Epithelial cell of proximal tubule (primary cell): ENCODE measurements at regions not wholly inside any gene's neighbourhood (a gene's known extent, or its start where the extent isn't known, plus 50 kb on each side); places are given as distances from the start of the nearest gene placed in this dataset.
"Not testable (repeated sequence)": the region's sequence is repeated elsewhere in the genome, so short reads cannot be mapped to it uniquely, and the experiment has no call there.

ENCODE experiments used
- DNase-seq: peaks from one replicate; pipeline ENCODE4 v3.0.0-alpha.2; 2011; ENCODE audit warnings: low read depth
- H3K4me3 ChIP-seq: 2 replicates; pipeline ENCODE4 v1.5.1; 2011; ENCODE audit warnings: low read depth, mild to moderate bottlenecking, low read length
- CTCF ChIP-seq: conservative IDR thresholded peaks from 2 replicates; pipeline ENCODE4 v1.5.1; 2012; ENCODE audit warnings: low read depth, mild to moderate bottlenecking, low read length

- no peak overlapping the region for H3K4me3 ChIP-seq
- no peak for TF ChIP-seq CTCF
- no peak for DNase-seq
Observed at GRCh38 chr19:31055454-31055853, 293.8 kb downstream of the TSHZ3 start.

DNA sequence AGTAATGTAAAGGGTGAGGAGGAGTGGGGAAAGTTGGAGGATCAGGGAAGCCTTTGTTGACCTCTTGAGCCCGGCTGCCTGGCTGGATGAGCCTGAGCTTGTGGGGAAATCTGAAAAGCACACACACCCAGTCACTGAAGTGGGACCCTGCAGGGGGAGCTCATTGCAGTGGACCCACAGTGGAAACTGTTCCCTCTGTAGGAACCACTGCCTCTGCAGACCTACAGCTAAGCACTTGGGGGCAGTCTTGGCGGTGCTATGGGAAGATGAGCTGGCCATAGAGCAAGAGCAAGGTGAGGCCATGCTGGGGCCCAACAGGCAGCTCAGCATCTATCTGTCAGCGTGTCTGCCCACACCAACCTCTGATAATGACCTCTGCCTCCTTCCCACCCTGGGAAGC lies 294.8 kb downstream of the TSHZ3 start:
- no peak for DNase-seq
- TF ChIP-seq CTCF = peak; percentile 81
- no peak overlapping the region for H3K4me3 ChIP-seq

DNA sequence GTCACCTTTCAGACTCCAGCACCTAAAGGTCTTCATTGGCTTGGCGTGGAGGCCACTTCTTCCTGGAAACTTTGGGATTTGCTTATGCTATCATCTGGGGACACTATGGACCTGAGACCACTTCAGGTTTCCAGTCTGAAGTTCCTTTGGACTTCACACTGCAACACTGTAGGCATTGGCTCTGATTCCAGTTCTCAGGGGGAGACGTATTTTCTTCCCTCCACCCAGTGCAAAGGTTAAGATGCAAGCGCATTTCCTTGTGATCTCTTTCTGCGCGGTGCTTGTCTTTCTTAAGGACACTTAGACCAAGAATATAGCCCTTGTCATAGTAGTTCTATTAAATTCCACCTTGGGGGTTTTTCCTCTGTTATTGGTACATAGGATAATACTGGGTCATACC lies 299.8 kb downstream of the TSHZ3 start:
- no peak for TF ChIP-seq CTCF
- no peak for DNase-seq
- H3K4me3 ChIP-seq = no peak overlapping the region

DNA sequence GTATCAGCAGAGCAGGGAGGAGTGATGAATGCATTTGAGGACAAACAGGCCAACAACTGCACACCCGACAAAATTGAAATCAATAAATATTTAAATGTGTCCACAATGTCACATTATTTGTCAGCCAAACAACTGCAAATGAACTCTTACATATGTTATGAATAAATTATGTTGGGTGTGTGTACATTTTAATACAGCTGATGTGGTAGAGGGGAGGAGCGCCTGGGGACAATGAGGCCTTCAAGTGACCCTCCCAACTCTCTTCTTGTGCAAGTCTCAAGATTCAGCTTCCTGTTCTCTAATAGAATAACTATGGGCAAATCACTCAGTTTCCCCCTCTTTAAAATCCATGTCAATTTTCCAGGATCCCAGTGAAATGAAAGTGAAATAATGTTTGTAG lies 303.2 kb downstream of the TSHZ3 start:
- TF ChIP-seq CTCF = no peak
- no peak overlapping the region for H3K4me3 ChIP-seq
- no peak for DNase-seq

GRCh38 chr19:31041461-31041860 lies 307.8 kb downstream of the TSHZ3 start:
- no peak overlapping the region for H3K4me3 ChIP-seq
- DNase-seq = no peak
- TF ChIP-seq CTCF = no peak

DNA sequence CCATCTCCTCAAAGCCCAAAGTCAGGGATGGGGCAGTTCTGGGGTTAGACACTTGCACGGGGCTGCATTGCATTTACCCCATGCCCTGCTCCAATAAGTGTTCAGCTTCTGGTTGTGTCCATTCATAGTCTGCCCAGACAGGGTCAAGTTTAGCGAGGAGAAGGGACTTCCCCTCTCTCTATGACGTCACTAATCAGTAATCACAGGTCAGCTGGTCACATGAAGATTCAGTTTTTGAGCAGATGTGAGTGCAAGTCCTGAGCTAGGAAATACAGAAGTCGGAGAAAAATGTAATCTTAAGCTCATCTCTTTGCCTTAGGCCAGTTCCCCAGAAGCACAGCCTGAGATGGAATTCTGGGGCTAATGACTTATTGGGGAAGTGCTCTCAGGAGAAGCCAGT lies 310.1 kb downstream of the TSHZ3 start:
- no peak overlapping the region for H3K4me3 ChIP-seq
- DNase-seq = no peak
- no peak for TF ChIP-seq CTCF

DNA sequence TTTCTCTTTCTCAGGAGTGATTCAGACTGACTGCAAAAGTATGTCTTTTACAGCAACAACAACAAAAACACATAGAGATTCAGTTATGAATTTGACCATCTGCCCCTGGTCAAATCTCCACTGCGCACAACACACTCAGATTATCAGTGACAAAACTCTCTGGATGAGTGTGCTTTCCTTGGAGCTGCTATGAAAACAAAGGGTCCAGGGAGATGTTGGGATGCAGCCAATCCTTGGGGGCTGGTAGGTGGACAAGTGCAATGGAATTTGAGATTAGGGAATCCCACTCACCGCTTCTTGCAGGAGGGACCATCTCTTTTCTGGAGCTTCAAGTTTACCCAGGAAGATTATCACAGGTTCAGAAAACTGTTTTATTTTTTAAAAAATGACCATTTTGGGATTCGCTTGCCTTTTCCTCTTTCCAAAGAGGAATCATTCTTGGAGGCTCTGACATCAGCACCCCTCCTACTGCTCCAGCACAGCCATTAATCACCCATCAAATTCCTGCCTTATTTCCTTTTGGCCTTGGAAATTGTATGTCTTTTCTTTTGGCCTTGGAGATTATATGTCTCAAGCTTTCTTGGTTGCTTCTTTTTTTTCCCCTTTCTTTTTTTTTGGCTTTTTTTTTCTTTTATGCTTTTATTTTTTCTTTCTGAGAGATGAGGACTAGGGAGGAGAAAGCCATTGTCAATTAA lies 311.8 kb downstream of the TSHZ3 start:
- no peak for DNase-seq
- no peak overlapping the region for H3K4me3 ChIP-seq
- no peak for TF ChIP-seq CTCF

GRCh38 chr19:31031455-31031854 lies 317.8 kb downstream of the TSHZ3 start:
- H3K4me3 ChIP-seq, DNase-seq: not testable (repeated sequence)
